ENCODE measurements at regions not wholly inside any gene's neighbourhood (a gene's known extent, or its start where the extent isn't known, plus 50 kb on each side); places are given as distances from the start of the nearest gene placed in this dataset.
A peak's percentile ranks its signal among the peaks of the same experiment; 100 is the strongest.

- Histone ChIP-seq H3K36me3 (ENCODE audit: control insufficient read depth in 2 of 2, insufficient read depth in 1 of 2, low read length in 2 of 2) (no peaks in the 10 kb centered on the region), H3K4me1 (ENCODE audit: control insufficient read depth, insufficient read depth, low read length) (no peaks in the 10 kb centered on the region), H3K9me3 (ENCODE audit: control insufficient read depth, insufficient read depth, low read depth, low read length) (no peaks in the 10 kb centered on the region), H3K27ac (ENCODE audit: extremely low read depth, low read depth, low read length) (no peak overlapping the region), H3K4me3 (ENCODE audit: low read depth, low read length) (no peak overlapping the region)
- CTCF ChIA-PET, result interaction anchor here (0.8 to 0.9 kb wide), 2 partner anchors 285 to 319 kb away, joined by 3 read pairs; no protein-coding TSS in a partner anchor
- POLR2A ChIA-PET, result no interaction called here
- TF ChIP-seq GLIS2 (tag by site-specific recombination; IDR thresholded peaks at IDR 0.05) (no peak), ZFP3 (tag by site-specific recombination; IDR thresholded peaks at IDR 0.05; ENCODE audit: low read depth) (no peak), TRIM28 (IDR thresholded peaks at IDR 0.05; ENCODE audit: borderline replicate concordance, low read length) (no peak), ZNF324 (tag by site-specific recombination; IDR thresholded peaks at IDR 0.05) (no peak), MYNN (tag by site-specific recombination; IDR thresholded peaks at IDR 0.05; ENCODE audit: borderline replicate concordance) (no peak), SALL2 (tag by site-specific recombination; IDR thresholded peaks at IDR 0.05; ENCODE audit: borderline replicate concordance) (no peak), IKZF3 (tag by site-specific recombination; IDR thresholded peaks at IDR 0.05) (no peak), ZSCAN30 (tag by site-specific recombination; IDR thresholded peaks at IDR 0.05) (no peak), SP7 (tag by site-specific recombination; IDR thresholded peaks at IDR 0.05) (no peak), REPIN1 (tag by site-specific recombination; IDR thresholded peaks at IDR 0.05; ENCODE audit: low read depth) (no peak), ZNF548 (tag by site-specific recombination; IDR thresholded peaks at IDR 0.05) (no peak), ZNF394 (tag by site-specific recombination; IDR thresholded peaks at IDR 0.05; ENCODE audit: borderline replicate concordance) (no peak), HOXA7 (CRISPR knock-in tag; IDR thresholded peaks at IDR 0.05; ENCODE audit: borderline replicate concordance) (no peak), HOXC10 (CRISPR knock-in tag; IDR thresholded peaks at IDR 0.05) (no peak), ZNF776 (tag by site-specific recombination; IDR thresholded peaks at IDR 0.05; ENCODE audit: borderline replicate concordance) (no peak), ZNF223 (tag by site-specific recombination; IDR thresholded peaks at IDR 0.05) (no peak), ZFHX2 (tag by site-specific recombination; conservative IDR thresholded peaks at IDR 0.05) (no peak), ZNF624 (tag by site-specific recombination; IDR thresholded peaks at IDR 0.05) (no peak), ZNF202 (tag by site-specific recombination; IDR thresholded peaks at IDR 0.05; ENCODE audit: borderline replicate concordance) (no peak)
- TF ChIP-seq, protein P1, sequence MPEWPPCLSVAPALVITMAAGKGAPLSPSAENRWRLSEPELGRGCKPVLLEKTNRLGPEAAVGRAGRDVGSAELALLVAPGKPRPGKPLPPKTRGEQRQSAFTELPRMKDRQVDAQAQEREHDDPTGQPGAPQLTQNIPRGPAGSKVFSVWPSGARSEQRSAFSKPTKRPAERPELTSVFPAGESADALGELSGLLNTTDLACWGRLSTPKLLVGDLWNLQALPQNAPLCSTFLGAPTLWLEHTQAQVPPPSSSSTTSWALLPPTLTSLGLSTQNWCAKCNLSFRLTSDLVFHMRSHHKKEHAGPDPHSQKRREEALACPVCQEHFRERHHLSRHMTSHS (tag by site-specific recombination; IDR thresholded peaks at IDR 0.05), result no peak
Observed at GRCh38 chr7:108972004-108972403, 402.3 kb downstream of the DNAJB9 start.

- Histone ChIP-seq H3K4me3 (ENCODE audit: low read depth, low read length) (no peak overlapping the region), H3K4me1 (ENCODE audit: control insufficient read depth, insufficient read depth, low read length) (no peaks in the 10 kb centered on the region), H3K36me3 (ENCODE audit: control insufficient read depth in 2 of 2, insufficient read depth in 1 of 2, low read length in 2 of 2) (no peaks in the 10 kb centered on the region), H3K27ac (ENCODE audit: extremely low read depth, low read depth, low read length) (no peak overlapping the region), H3K9me3 (ENCODE audit: control insufficient read depth, insufficient read depth, low read depth, low read length) (no peaks in the 10 kb centered on the region)
- CTCF ChIA-PET, result interaction anchor here (1.1 kb wide), 1 partner anchor 641 kb away, joined by 4 read pairs; no protein-coding TSS in a partner anchor
- POLR2A ChIA-PET, result no interaction called here
- no peak for TF ChIP-seq ZNF426 (tag by site-specific recombination; IDR thresholded peaks at IDR 0.05)
- TF ChIP-seq ZNF768 (tag by site-specific recombination; IDR thresholded peaks at IDR 0.05), result no peak
- peak; percentile 29; the same call in 1 of the 2 replicates for TF ChIP-seq ZNF654 (tag by site-specific recombination; IDR thresholded peaks at IDR 0.05; ENCODE audit: low read depth)
- no peak for TF ChIP-seq ZNF16 (tag by site-specific recombination; IDR thresholded peaks at IDR 0.05; ENCODE audit: low read depth)
- no peak for TF ChIP-seq BCL11B (tag by site-specific recombination; IDR thresholded peaks at IDR 0.05; ENCODE audit: low read depth)
Observed at GRCh38 chr7:108973075-108973474, 403.4 kb downstream of the DNAJB9 start.
